GM12878 (cell line): ENCODE measurements at regions not wholly inside any gene's neighbourhood (a gene's known extent, or its start where the extent isn't known, plus 50 kb on each side); places are given as distances from the start of the nearest gene placed in this dataset.

ENCODE experiments used
- ATAC-seq: fragments of 200-7000 bp; cut with Tn5 transposase; 3 replicates; pipeline ENCODE4 v1.9.1; 2020; ENCODE audit warnings: mild to moderate bottlenecking, moderate library complexity
- BruUV-seq: library from RNA; stranded (reverse); fragments of 400-500 nt; replicated peaks from 2 replicates; lab custom pipeline; 2021; lab: Mats Ljungman, UMichigan
- CTCF ChIA-PET: fragments of 300-600 bp; sonication (Branson Sonifier 250); formaldehyde crosslinking; extraction: SDS; loops from one replicate; lab custom pipeline; 2021; ENCODE audit warnings: inconsistent platforms; lab: Yijun Ruan, JAX
- POLR2A ChIA-PET: fragments of 350-600 bp; formaldehyde crosslinking; extraction: SDS; loops from one replicate; lab custom pipeline; 2021; ENCODE audit warnings: inconsistent platforms; lab: Charles Lee
- RAD21 ChIA-PET: fragments of 300-600 bp; sonication (Branson Sonifier 250); formaldehyde crosslinking; loops from one replicate; lab custom pipeline; 2023; ENCODE audit warnings: antibody characterized with exemption; ENCODE audit not compliant: unreplicated experiment; lab: Charles Lee
- SMC1A ChIA-PET: fragments of 300-600 bp; sonication (Branson Sonifier 250); formaldehyde crosslinking; loops from one replicate; lab custom pipeline; 2023; ENCODE audit not compliant: unreplicated experiment, uncharacterized antibody; lab: Charles Lee
- DNase-seq: peaks from one replicate; pipeline ENCODE4 v3.0.0-alpha.2; 2011; ENCODE audit warnings: low read depth, low spot score
- FAIRE-seq: peaks from 3 replicates; lab custom pipeline; 2011; peaks lifted over from hg19 to GRCh38; lab: Jason Lieb, UNC
- H2AFZ ChIP-seq: 2 replicates; pipeline ENCODE4 v1.6.0; 2011; ENCODE audit warnings: low read depth, low read length, control low read depth; ENCODE audit not compliant: control insufficient read depth
- H3K27ac ChIP-seq: 2 replicates; pipeline ENCODE4 v1.5.1; 2011; ENCODE audit warnings: control low read depth; ENCODE audit not compliant: control insufficient read depth, insufficient read depth
- H3K27me3 ChIP-seq, 2 experiments: replicated peaks in 1 of 2; 2 replicates each; pipeline versions ENCODE4 v1.6.0 to v1.6.1; 2011; ENCODE audit warnings: low read length in 1 of 2; ENCODE audit not compliant: control insufficient read depth in 2 of 2, insufficient read depth in 2 of 2
- H3K36me3 ChIP-seq, 2 experiments: 2 replicates each; pipeline ENCODE4 v1.5.1; 2011; ENCODE audit warnings: low read length in 1 of 2; ENCODE audit not compliant: control insufficient read depth in 2 of 2, insufficient read depth in 2 of 2
- H3K4me1 ChIP-seq: 2 replicates; pipeline ENCODE4 v1.6.1; 2011; ENCODE audit warnings: mild to moderate bottlenecking, low read length, moderate library complexity, mixed read lengths; ENCODE audit not compliant: control insufficient read depth, insufficient read depth
- H3K4me2 ChIP-seq: 2 replicates; pipeline ENCODE4 v1.6.0; 2011; ENCODE audit warnings: control low read depth; ENCODE audit not compliant: control insufficient read depth, insufficient read depth
- H3K4me3 ChIP-seq: fragments of 200-600 bp; sonication (generic); 2 replicates; pipeline ENCODE4 v1.5.1; 2016
- H3K79me2 ChIP-seq: 2 replicates; pipeline ENCODE4 v1.6.0; 2011; ENCODE audit warnings: low read length; ENCODE audit not compliant: control insufficient read depth, insufficient read depth
- H3K9ac ChIP-seq: 2 replicates; pipeline ENCODE4 v1.8.0; 2011; ENCODE audit warnings: low read length, control low read depth, mixed read lengths; ENCODE audit not compliant: control insufficient read depth, insufficient read depth
- H3K9me3 ChIP-seq: replicated peaks from 3 replicates; pipeline ENCODE4 v1.5.1; 2011; ENCODE audit warnings: mild to moderate bottlenecking, low read length; ENCODE audit not compliant: control insufficient read depth, insufficient read depth
- H4K20me1 ChIP-seq: 2 replicates; pipeline ENCODE4 v1.6.0; 2011; ENCODE audit not compliant: control insufficient read depth, insufficient read depth
- ATF3 ChIP-seq: IDR thresholded peaks from 2 replicates; pipeline ENCODE4 v1.6.1; 2011; ENCODE audit warnings: low read depth, mild to moderate bottlenecking, low read length, moderate library complexity, borderline replicate concordance; ENCODE audit errors: extremely low read depth
- CBFB ChIP-seq: IDR thresholded peaks from 2 replicates; pipeline ENCODE4 v1.6.1; 2016; ENCODE audit warnings: antibody characterized with exemption, low read depth
- CBX3 ChIP-seq: fragments of 200-600 bp; sonication (generic); IDR thresholded peaks from 2 replicates; pipeline ENCODE4 v1.6.1; 2016; ENCODE audit warnings: low read depth, borderline replicate concordance
- FOXK2 ChIP-seq: fragments of 450-650 bp; IDR thresholded peaks from 2 replicates; pipeline ENCODE4 v1.6.1; 2017; ENCODE audit warnings: mild to moderate bottlenecking, moderate library complexity
- IKZF1 ChIP-seq: fragments of 450-650 bp; conservative IDR thresholded peaks from 2 replicates; pipeline ENCODE4 v1.6.1; 2017; ENCODE audit warnings: antibody characterized with exemption, mild to moderate bottlenecking
- MLLT1 ChIP-seq: fragments of 450-650 bp; IDR thresholded peaks from 2 replicates; pipeline ENCODE4 v1.6.1; 2016; ENCODE audit warnings: mild to moderate bottlenecking
- MTA2 ChIP-seq: fragments of 450-650 bp; IDR thresholded peaks from 2 replicates; pipeline ENCODE4 v1.6.1; 2016; ENCODE audit warnings: low read depth, mild to moderate bottlenecking, moderate library complexity
- POLR2A ChIP-seq: IDR thresholded peaks from 2 replicates; pipeline ENCODE4 v1.6.1; 2011; ENCODE audit warnings: low read depth, mild to moderate bottlenecking, low read length
- SUZ12 ChIP-seq: fragments of 200-600 bp; sonication (generic); IDR thresholded peaks from one replicate; pipeline ENCODE4 v1.6.1; 2018; ENCODE audit warnings: antibody characterized with exemption, mild to moderate bottlenecking; ENCODE audit not compliant: unreplicated experiment
- TARDBP ChIP-seq: IDR thresholded peaks from 2 replicates; pipeline ENCODE4 v1.6.1; 2016; ENCODE audit warnings: borderline replicate concordance
- ZNF207 ChIP-seq: fragments of 450-650 bp; IDR thresholded peaks from 2 replicates; pipeline ENCODE4 v1.6.1; 2014; ENCODE audit warnings: antibody characterized with exemption, mild to moderate bottlenecking, borderline replicate concordance
- ZNF384 ChIP-seq: IDR thresholded peaks from 2 replicates; pipeline ENCODE4 v1.6.1; 2012; ENCODE audit warnings: low read depth, mild to moderate bottlenecking, low read length, improper control_type of control experiment, borderline replicate concordance
- ZNF622 ChIP-seq: fragments of 450-650 bp; IDR thresholded peaks from 2 replicates; pipeline ENCODE4 v1.6.1; 2017; ENCODE audit warnings: mild to moderate bottlenecking, inconsistent platforms
- WGBS: methylation state at CpG from one replicate; pipeline ENCODE4 v1.1.6; 2016; ENCODE audit warnings: low lambda C conversion rate; ENCODE audit not compliant: insufficient replicate concordance, insufficient coverage; ENCODE audit errors: missing lambda C conversion rate; 5-methylcytosine and 5-hydroxymethylcytosine counted together
- in situ Hi-C: fragments of 300-500 bp; cut with MboI; formaldehyde crosslinking; loops from 9 replicates; pipeline ENCODE4 v1.14.3; 2018; ENCODE audit warnings: mixed read lengths
- intact Hi-C: fragments of 100-400 bp; cut with micrococcal nuclease; formaldehyde crosslinking; loops from one replicate; pipeline ENCODE4 v1.14.2; 2022; ENCODE audit not compliant: unreplicated experiment

GRCh38 chr3:72371431-72371830, 476.8 kb downstream of the SHQ1 start:
- TF ChIP-seq ZNF622 (no peak), TARDBP (no peak), CBFB (no peak), POLR2A (no peak), ATF3 (no peak), CBX3 (no peak), ZNF207 (no peak), IKZF1 (no peak), MTA2 (no peak), MLLT1 (no peak), ZNF384 (no peak), FOXK2 (no peak), SUZ12 (no peak)
- no peak overlapping the region for H3K9ac ChIP-seq
- no TSS peak for BruUV-seq
- in situ Hi-C loops (no loop called here), intact Hi-C loops (no loop called here)
- no peak overlapping the region for H3K4me3 ChIP-seq
- no peaks in the 10 kb centered on the region; a peak in 1 of 4 replicates for H3K36me3 ChIP-seq
- peaks cover 3% of the 10 kb centered on the region; the same call in 1 of the 2 replicates for H3K4me1 ChIP-seq
- FAIRE-seq = no peak
- ChIA-PET POLR2A (no interaction called here), CTCF (no interaction called here), RAD21 (no interaction called here), SMC1A (no interaction called here)
- H3K4me2 ChIP-seq = no peak overlapping the region
- no peaks in the 10 kb centered on the region for H3K27me3 ChIP-seq
- ATAC-seq = no peak
- no peaks in the 10 kb centered on the region for H4K20me1 ChIP-seq
- H3K9me3 ChIP-seq = no peaks in the 10 kb centered on the region
- H3K27ac ChIP-seq = no peak overlapping the region
- 85% methylated on average over 7 of the region's 7 CpGs for WGBS
- no peak overlapping the region for H2AFZ ChIP-seq
- DNase-seq = no peak
- H3K79me2 ChIP-seq = no peaks in the 10 kb centered on the region
